Vagina (tissue), 2 donors: ENCODE measurements at regions not wholly inside any gene's neighbourhood (a gene's known extent, or its start where the extent isn't known, plus 50 kb on each side); places are given as distances from the start of the nearest gene placed in this dataset.

Source experiments
- DNase-seq, 2 donors: peaks; one replicate each; pipeline ENCODE4 v3.0.0-alpha.2; 2017; ENCODE audit errors: extremely low spot score in 2 of 2
- H3K27ac ChIP-seq: fragments of 200-600 bp; sonication (generic); one replicate; pipeline ENCODE4 v1.5.1; 2019
- H3K27me3 ChIP-seq: fragments of 200-600 bp; sonication (generic); one replicate; pipeline ENCODE4 v1.5.1; 2019
- H3K36me3 ChIP-seq, 2 donors: fragments of 200-600 bp; sonication (generic); one replicate each; pipeline ENCODE4 v1.5.1; 2017 to 2019
- H3K4me1 ChIP-seq: fragments of 200-600 bp; sonication (generic); one replicate; pipeline ENCODE4 v1.5.1; 2019
- H3K4me3 ChIP-seq, 2 donors: fragments of 200-600 bp; sonication (generic); 1 replicate in 1 of 2; 2 replicates in 1 of 2; pipeline ENCODE4 v1.5.1; 2016 to 2019
- H3K9me3 ChIP-seq: fragments of 200-600 bp; sonication (generic); one replicate; pipeline ENCODE4 v1.5.1; 2019
- POLR2A ChIP-seq, 2 donors: fragments of 450-650 bp; IDR thresholded peaks; one replicate each; pipeline ENCODE4 v1.6.1; 2017; ENCODE audit warnings: antibody characterized with exemption in 2 of 2, mild to moderate bottlenecking in 2 of 2, moderate library complexity in 2 of 2
- POLR2AphosphoS5 ChIP-seq, 2 donors: sonication (generic); formaldehyde crosslinking; IDR thresholded peaks; one replicate each; pipeline ENCODE4 v1.9.0; 2017; ENCODE audit warnings: antibody characterized with exemption in 2 of 2, mild to moderate bottlenecking in 2 of 2, low read depth in 1 of 2; ENCODE audit not compliant: insufficient read depth in 1 of 2
- intact Hi-C: fragments of 100-400 bp; cut with DNase I; formaldehyde crosslinking; loops from one replicate; pipeline ENCODE4 v1.15.1; 2023
- TF ChIP-seq, protein P1 (sequence below), 3 experiments: fragments of 450-650 bp in 2 of 3; fragments of 200-600 bp in 1 of 3; sonication (generic) in 1 of 3; IDR thresholded peaks; one replicate each; pipeline ENCODE4 v1.5.1; 2017 to 2019; ENCODE audit warnings: antibody characterized with exemption in 3 of 3, mild to moderate bottlenecking in 2 of 3, moderate library complexity in 2 of 3

DNA sequence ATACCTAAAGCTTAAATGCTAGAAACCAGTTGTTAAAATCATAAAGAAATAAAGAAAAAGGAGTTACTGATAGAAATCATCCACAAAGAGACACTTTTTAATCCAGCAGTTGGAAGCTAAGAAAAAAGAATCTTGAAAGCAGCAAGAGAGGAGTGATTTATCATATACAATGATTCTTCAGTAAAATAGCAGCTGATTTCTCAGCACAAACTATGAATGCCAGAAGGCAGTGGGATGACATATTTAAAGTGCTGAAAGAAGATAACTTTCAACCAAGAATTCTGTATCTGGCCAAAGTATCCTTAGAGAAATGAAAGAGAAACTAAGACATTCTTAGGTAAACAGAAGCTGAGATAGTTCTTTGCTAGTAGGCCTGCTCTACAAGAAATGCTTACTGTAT lies 366.0 kb downstream of the HTR1A start:
- Histone ChIP-seq H3K36me3 (no peaks in the 10 kb centered on the region), H3K4me1 (no peaks in the 10 kb centered on the region), H3K9me3 (no peaks in the 10 kb centered on the region), H3K4me3 (no peak overlapping the region), H3K27me3 (no peaks in the 10 kb centered on the region), H3K27ac (no peak overlapping the region)
- intact Hi-C loops = no loop called here
- DNase-seq = no peak
- TF ChIP-seq, protein P1, sequence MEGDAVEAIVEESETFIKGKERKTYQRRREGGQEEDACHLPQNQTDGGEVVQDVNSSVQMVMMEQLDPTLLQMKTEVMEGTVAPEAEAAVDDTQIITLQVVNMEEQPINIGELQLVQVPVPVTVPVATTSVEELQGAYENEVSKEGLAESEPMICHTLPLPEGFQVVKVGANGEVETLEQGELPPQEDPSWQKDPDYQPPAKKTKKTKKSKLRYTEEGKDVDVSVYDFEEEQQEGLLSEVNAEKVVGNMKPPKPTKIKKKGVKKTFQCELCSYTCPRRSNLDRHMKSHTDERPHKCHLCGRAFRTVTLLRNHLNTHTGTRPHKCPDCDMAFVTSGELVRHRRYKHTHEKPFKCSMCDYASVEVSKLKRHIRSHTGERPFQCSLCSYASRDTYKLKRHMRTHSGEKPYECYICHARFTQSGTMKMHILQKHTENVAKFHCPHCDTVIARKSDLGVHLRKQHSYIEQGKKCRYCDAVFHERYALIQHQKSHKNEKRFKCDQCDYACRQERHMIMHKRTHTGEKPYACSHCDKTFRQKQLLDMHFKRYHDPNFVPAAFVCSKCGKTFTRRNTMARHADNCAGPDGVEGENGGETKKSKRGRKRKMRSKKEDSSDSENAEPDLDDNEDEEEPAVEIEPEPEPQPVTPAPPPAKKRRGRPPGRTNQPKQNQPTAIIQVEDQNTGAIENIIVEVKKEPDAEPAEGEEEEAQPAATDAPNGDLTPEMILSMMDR (IDR thresholded peaks at IDR 0.05) = no peak
- no peak for TF ChIP-seq POLR2A (IDR thresholded peaks at IDR 0.05)
- no peak for TF ChIP-seq POLR2AphosphoS5 (IDR thresholded peaks at IDR 0.05; ENCODE audit: insufficient read depth in 1 of 2, low read depth in 1 of 2)

DNA sequence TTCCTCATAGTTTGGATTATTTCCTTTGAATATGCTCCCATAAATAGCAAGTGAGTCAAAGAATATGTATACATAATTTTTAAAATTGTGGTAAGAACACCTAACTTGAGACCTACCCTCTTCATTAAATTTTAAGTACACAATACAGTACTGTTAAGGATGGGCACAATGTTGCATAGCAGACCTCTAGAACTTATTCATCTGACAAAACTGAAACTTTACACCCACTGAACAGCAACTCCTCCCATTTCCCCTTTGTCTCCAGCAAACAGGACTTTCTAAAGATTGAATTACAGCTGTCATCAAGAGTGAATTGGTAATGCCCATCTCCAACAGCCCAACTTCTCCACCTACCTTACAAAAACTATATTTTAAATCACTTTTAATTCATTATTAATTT lies 388.9 kb downstream of the HTR1A start:
- intact Hi-C loops = no loop called here
- no peak for DNase-seq
- no peaks in the 10 kb centered on the region for H3K27me3 ChIP-seq
- H3K9me3 ChIP-seq = no peaks in the 10 kb centered on the region
- TF ChIP-seq, protein P1 (IDR thresholded peaks at IDR 0.05) = no peak
- H3K4me3 ChIP-seq = no peak overlapping the region
- H3K4me1 ChIP-seq = no peaks in the 10 kb centered on the region
- no peaks in the 10 kb centered on the region for H3K36me3 ChIP-seq
- H3K27ac ChIP-seq = no peak overlapping the region

DNA sequence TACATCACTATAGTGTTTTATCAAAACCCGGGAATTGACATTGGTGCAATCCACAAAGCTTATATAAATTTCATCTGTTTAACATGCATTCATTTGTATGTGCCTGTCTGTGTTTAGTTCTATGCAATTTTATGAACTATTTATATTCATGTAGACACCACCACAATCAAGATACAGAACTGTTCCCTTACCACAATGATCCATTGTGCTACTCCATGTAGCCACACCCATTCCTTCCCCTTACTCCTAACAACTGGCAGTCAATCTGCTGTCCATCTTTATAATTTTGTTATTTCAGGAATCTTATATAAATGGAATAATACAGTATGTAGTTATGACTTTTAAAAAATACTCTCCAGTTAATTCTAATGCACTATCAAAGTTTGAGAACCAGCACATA lies 389.5 kb downstream of the HTR1A start:
- intact Hi-C loops = no loop called here
- no peaks in the 10 kb centered on the region for H3K36me3 ChIP-seq

DNA sequence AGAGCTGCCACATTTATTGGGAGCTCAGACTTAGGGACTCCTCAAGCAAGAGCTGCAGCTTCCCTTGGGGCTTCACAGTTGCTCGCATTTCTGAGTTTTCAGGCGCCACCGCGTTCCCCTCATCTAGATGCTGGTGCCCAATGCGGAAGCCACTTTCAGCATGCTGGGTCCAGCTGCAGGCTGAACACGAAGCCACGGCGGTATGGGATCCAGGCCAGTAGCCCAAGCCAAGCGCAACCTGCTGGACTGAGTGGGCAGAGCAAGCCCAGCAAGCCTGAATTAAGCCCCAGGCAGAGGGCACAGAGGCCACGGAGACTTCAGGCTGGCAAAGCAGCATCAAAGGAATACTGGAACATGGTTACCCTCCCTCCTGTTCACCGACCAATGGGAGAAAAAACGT lies 391.5 kb downstream of the HTR1A start:
- TF ChIP-seq, protein P1 (IDR thresholded peaks at IDR 0.05) = no peak
- TF ChIP-seq POLR2A (IDR thresholded peaks at IDR 0.05) (no peak), POLR2AphosphoS5 (IDR thresholded peaks at IDR 0.05; ENCODE audit: insufficient read depth in 1 of 2, low read depth in 1 of 2) (no peak)
- Histone ChIP-seq H3K9me3 (no peaks in the 10 kb centered on the region), H3K27me3 (no peaks in the 10 kb centered on the region), H3K4me1 (no peaks in the 10 kb centered on the region), H3K36me3 (no peaks in the 10 kb centered on the region), H3K27ac (no peak overlapping the region), H3K4me3 (no peak overlapping the region)
- intact Hi-C loops = no loop called here
- DNase-seq = no peak

More for the DNA sequence above, 389.5 kb downstream of the HTR1A start:
- H3K27me3 ChIP-seq = no peaks in the 10 kb centered on the region
- H3K4me1 ChIP-seq = no peaks in the 10 kb centered on the region
- H3K9me3 ChIP-seq = no peaks in the 10 kb centered on the region
- no peak for DNase-seq
- no peak for TF ChIP-seq POLR2AphosphoS5 (IDR thresholded peaks at IDR 0.05; ENCODE audit: insufficient read depth in 1 of 2, low read depth in 1 of 2)
- no peak for TF ChIP-seq POLR2A (IDR thresholded peaks at IDR 0.05)
- TF ChIP-seq, protein P1 (IDR thresholded peaks at IDR 0.05) = no peak
- H3K4me3 ChIP-seq = no peak overlapping the region
- no peak overlapping the region for H3K27ac ChIP-seq

DNA sequence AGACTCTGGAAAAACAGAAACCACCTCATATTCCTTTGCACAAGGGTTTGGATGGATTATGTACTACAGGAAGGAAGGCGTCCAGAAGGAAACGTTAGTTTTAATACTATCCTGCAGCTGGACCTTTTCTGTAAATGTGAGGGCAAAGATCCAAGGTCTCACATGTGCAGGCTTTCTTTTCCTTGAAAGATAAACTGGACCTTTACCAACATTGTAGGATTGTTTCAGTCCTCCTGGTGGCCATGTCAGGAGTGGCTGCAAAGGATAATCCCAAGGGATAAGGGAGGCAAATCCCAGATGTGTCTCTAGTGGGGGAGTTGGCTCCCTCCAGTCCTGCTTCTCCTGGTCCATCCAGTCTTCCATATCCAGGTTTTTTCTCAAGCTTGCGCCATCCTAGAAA lies 397.5 kb downstream of the HTR1A start:
- Histone ChIP-seq H3K27ac (no peak overlapping the region), H3K4me1 (no peaks in the 10 kb centered on the region), H3K4me3 (no peak overlapping the region), H3K9me3 (no peaks in the 10 kb centered on the region), H3K36me3 (no peaks in the 10 kb centered on the region), H3K27me3 (no peaks in the 10 kb centered on the region)
- no peak for DNase-seq
- TF ChIP-seq POLR2A (IDR thresholded peaks at IDR 0.05) (no peak), POLR2AphosphoS5 (IDR thresholded peaks at IDR 0.05; ENCODE audit: insufficient read depth in 1 of 2, low read depth in 1 of 2) (no peak)
- TF ChIP-seq, protein P1 (IDR thresholded peaks at IDR 0.05) = no peak
- intact Hi-C loops = no loop called here
